Prostate gland (tissue), 2 donors: ENCODE measurements at regions not wholly inside any gene's neighbourhood (a gene's known extent, or its start where the extent isn't known, plus 50 kb on each side); places are given as distances from the start of the nearest gene placed in this dataset.

Source experiments
- DNase-seq: peaks from one replicate; pipeline ENCODE4 v3.0.0-alpha.2; 2019; ENCODE audit warnings: low spot score
- H3K27ac ChIP-seq, 2 donors: fragments of 200-600 bp; sonication (generic); 2 replicates each; pipeline ENCODE4 v1.5.1; 2017 to 2019
- H3K27me3 ChIP-seq: fragments of 200-600 bp; sonication (generic); replicated peaks from 2 replicates; pipeline ENCODE4 v1.5.1; 2019; ENCODE audit not compliant: insufficient read depth
- H3K36me3 ChIP-seq, 2 donors: fragments of 200-600 bp; sonication (generic); 1 replicate in 1 of 2; 2 replicates in 1 of 2; pipeline versions ENCODE4 v1.5.1 to v1.8.1; 2017 to 2019
- H3K4me1 ChIP-seq: fragments of 200-600 bp; sonication (generic); replicated peaks from 2 replicates; pipeline ENCODE4 v1.5.1; 2019
- H3K4me3 ChIP-seq, 2 donors: fragments of 200-600 bp; sonication (generic); 2 replicates each; pipeline ENCODE4 v1.5.1; 2017 to 2019
- H3K9me3 ChIP-seq: fragments of 200-600 bp; sonication (generic); 2 replicates; pipeline ENCODE4 v1.5.1; 2017
- CTCF ChIP-seq, 4 experiments: fragments of 200-600 bp in 2 of 4; fragments of 450-650 bp in 2 of 4; sonication (generic) in 2 of 4; IDR thresholded peaks; 1 replicate in 3 of 4; 2 replicates in 1 of 4; pipeline ENCODE4 v1.5.1; 2016 to 2019; ENCODE audit warnings: antibody characterized with exemption in 4 of 4, mild to moderate bottlenecking in 2 of 4, moderate library complexity in 2 of 4
- POLR2A ChIP-seq: fragments of 450-650 bp; IDR thresholded peaks from one replicate; pipeline ENCODE4 v1.6.1; 2016; ENCODE audit warnings: antibody characterized with exemption, mild to moderate bottlenecking
- POLR2AphosphoS5 ChIP-seq: sonication (generic); formaldehyde crosslinking; IDR thresholded peaks from one replicate; pipeline ENCODE4 v1.6.1; 2017; ENCODE audit warnings: antibody characterized with exemption
- whole genome bisulfite sequencing: methylation state at CpG from one replicate; pipeline ENCODE4 v1.1.5; 2018; 5-methylcytosine and 5-hydroxymethylcytosine counted together
- intact Hi-C: fragments of 100-400 bp; cut with DNase I; formaldehyde crosslinking; loops from one replicate; pipeline ENCODE4 v1.14.2; 2022

- no peaks in the 10 kb centered on the region for H3K36me3 ChIP-seq
- H3K9me3 ChIP-seq: no peaks in the 10 kb centered on the region
- WGBS: 56% methylated on average over 4 of the region's 4 CpGs
- TF ChIP-seq POLR2AphosphoS5 (no peak), CTCF (IDR thresholded peaks at IDR 0.05) (no peak), POLR2A (no peak)
- H3K27me3 ChIP-seq: no peaks in the 10 kb centered on the region
- DNase-seq: no peak
- H3K4me3 ChIP-seq: no peak overlapping the region
- intact Hi-C loops: no loop called here
- no peak overlapping the region for H3K27ac ChIP-seq
- no peaks in the 10 kb centered on the region for H3K4me1 ChIP-seq
Observed at GRCh38 chr17:13918247-13918646, 151.1 kb upstream of the COX10 start.

- no peaks in the 10 kb centered on the region for H3K36me3 ChIP-seq
- TF ChIP-seq POLR2A (no peak), POLR2AphosphoS5 (no peak), CTCF (IDR thresholded peaks at IDR 0.05) (no peak)
- no peak overlapping the region for H3K4me3 ChIP-seq
- intact Hi-C loops: no loop called here
- no peaks in the 10 kb centered on the region for H3K9me3 ChIP-seq
- DNase-seq: no peak
- WGBS: 84% methylated on average over 6 of the region's 6 CpGs
- no peaks in the 10 kb centered on the region for H3K4me1 ChIP-seq
- H3K27ac ChIP-seq: no peak overlapping the region
- H3K27me3 ChIP-seq: no peaks in the 10 kb centered on the region
Observed at GRCh38 chr17:13919818-13920217, 149.5 kb upstream of the COX10 start.

GRCh38 chr17:13920413-13920812, 148.9 kb upstream of the COX10 start:
- Histone ChIP-seq H3K27me3 (no peaks in the 10 kb centered on the region), H3K27ac (no peak overlapping the region), H3K4me3 (no peak overlapping the region), H3K4me1 (no peaks in the 10 kb centered on the region), H3K36me3 (no peaks in the 10 kb centered on the region), H3K9me3 (no peaks in the 10 kb centered on the region)
- intact Hi-C loops: no loop called here
- WGBS: 52% methylated on average over 3 of the region's 3 CpGs
- TF ChIP-seq CTCF (IDR thresholded peaks at IDR 0.05) (no peak), POLR2AphosphoS5 (no peak), POLR2A (no peak)
- DNase-seq: no peak

- no peak overlapping the region for H3K4me3 ChIP-seq
- DNase-seq: no peak
- H3K27ac ChIP-seq: no peak overlapping the region
- TF ChIP-seq POLR2A (no peak), POLR2AphosphoS5 (no peak), CTCF (IDR thresholded peaks at IDR 0.05) (no peak)
- H3K27me3 ChIP-seq: no peaks in the 10 kb centered on the region
- WGBS: 94% methylated on average over 19 of the region's 19 CpGs
- intact Hi-C loops: no loop called here
- no peaks in the 10 kb centered on the region for H3K36me3 ChIP-seq
- H3K9me3 ChIP-seq: no peaks in the 10 kb centered on the region
- H3K4me1 ChIP-seq: no peaks in the 10 kb centered on the region
Observed at GRCh38 chr17:13921841-13922776, 147.2 kb upstream of the COX10 start.

GRCh38 chr17:13922885-13923284, 146.4 kb upstream of the COX10 start:
- H3K9me3 ChIP-seq: no peaks in the 10 kb centered on the region
- DNase-seq: no peak
- no peaks in the 10 kb centered on the region for H3K36me3 ChIP-seq
- WGBS: 88% methylated on average over 5 of the region's 5 CpGs
- H3K4me3 ChIP-seq: no peak overlapping the region
- no peaks in the 10 kb centered on the region for H3K27me3 ChIP-seq
- TF ChIP-seq CTCF (IDR thresholded peaks at IDR 0.05) (no peak), POLR2AphosphoS5 (no peak)
- H3K4me1 ChIP-seq: no peaks in the 10 kb centered on the region
- H3K27ac ChIP-seq: no peak overlapping the region
- intact Hi-C loops: no loop called here
